ENCODE measurements at regions not wholly inside any gene's neighbourhood (a gene's known extent, or its start where the extent isn't known, plus 50 kb on each side); places are given as distances from the start of the nearest gene placed in this dataset.
"Not testable (repeated sequence)": the region's sequence is repeated elsewhere in the genome, so short reads cannot be mapped to it uniquely, and the experiment has no call there.

DNA sequence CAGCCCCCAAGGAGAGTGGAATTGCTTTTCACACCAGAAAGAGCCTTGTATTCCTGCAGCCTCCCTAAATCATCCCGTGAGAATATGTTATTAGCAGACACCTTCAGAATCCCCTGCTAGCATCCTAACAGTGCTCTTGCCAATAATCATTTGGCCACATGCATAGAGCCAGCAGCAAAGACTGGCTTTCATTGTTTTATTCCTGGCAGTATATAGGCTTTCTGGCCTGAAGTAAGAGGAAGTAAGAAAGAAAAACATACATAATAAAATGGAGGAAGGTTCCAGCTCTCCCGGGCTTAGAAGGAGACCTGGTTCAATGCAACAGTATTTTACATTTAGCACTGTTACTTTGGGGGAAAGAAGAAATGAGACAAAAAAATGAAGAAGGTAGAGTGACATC is 176.7 kb upstream of the ATF7IP start:
- no peaks in the 10 kb centered on the region for H3K27me3 ChIP-seq
- no peak for DNase-seq
- H3K9me3 ChIP-seq = no peaks in the 10 kb centered on the region
- H3K4me3 ChIP-seq = no peak overlapping the region
- no peaks in the 10 kb centered on the region for H3K36me3 ChIP-seq

DNA sequence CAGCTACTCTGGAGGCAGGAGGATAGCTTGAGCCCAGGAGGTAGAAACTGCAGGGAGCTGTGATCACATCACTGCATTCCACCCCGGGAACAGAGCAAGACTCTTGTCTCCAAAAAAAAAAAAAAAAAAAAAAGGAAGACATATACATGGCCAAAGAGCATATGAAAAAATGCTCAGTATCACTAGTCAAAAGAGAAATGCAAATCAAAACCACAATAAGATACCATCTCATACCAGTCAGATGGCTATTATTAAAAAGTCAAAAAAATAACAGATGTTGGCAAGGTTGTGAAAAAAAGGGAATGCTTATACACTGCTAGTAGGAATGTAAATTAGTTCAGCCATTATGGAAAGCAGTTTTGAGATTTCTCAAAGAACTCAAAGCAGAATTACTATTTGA is 174.8 kb upstream of the ATF7IP start:
- Histone ChIP-seq H3K27me3 (no peaks in the 10 kb centered on the region), H3K4me3 (no peak overlapping the region), H3K9me3 (no peaks in the 10 kb centered on the region), H3K36me3 (no peaks in the 10 kb centered on the region)
- DNase-seq = no peak

DNA sequence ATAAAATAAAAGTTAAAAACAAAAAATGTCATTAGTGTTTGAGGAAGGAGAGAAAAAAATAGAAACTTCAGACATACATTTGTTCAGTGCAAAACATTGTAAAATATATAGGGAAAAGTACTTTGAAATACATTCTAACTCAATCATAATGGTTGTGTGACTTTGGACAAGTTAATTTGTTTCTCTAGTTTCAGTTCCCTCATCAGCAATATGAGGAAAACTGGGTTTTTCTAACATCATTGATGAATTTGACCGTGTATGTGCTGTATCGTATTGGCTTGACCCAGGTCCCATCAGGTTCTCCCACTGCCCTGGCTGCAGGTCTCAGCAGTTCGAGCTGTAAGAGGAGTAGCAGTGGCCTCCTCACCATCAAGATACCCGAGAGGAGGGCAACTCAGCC is 173.9 kb upstream of the ATF7IP start:
- H3K36me3 ChIP-seq = no peaks in the 10 kb centered on the region
- H3K9me3 ChIP-seq = no peaks in the 10 kb centered on the region
- H3K27me3 ChIP-seq = no peaks in the 10 kb centered on the region
- no peak for DNase-seq
- H3K4me3 ChIP-seq = no peak overlapping the region

DNA sequence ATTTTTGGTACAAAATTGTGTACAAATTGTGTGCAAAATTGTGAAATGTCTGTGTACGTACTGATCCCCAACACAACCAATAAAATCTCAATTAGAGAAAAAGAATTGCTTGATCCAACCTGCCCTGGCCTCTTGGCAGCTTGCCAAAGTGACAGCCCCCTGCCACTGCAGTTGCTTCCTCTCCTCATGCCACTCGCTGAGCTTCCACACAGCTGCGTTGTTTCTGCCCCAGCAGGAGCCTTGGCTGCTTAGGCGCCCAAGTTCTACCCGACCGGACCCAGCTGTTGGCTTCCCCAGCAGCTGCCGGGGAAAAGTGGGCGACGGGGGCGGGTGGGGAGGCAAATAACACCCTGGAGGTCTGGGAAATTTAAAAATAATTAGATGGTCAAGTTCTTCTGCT is 171.8 kb upstream of the ATF7IP start:
- H3K9me3 ChIP-seq = no peaks in the 10 kb centered on the region
- no peak overlapping the region for H3K4me3 ChIP-seq
- no peaks in the 10 kb centered on the region for H3K27me3 ChIP-seq
- no peak for DNase-seq
- H3K36me3 ChIP-seq = no peaks in the 10 kb centered on the region

DNA sequence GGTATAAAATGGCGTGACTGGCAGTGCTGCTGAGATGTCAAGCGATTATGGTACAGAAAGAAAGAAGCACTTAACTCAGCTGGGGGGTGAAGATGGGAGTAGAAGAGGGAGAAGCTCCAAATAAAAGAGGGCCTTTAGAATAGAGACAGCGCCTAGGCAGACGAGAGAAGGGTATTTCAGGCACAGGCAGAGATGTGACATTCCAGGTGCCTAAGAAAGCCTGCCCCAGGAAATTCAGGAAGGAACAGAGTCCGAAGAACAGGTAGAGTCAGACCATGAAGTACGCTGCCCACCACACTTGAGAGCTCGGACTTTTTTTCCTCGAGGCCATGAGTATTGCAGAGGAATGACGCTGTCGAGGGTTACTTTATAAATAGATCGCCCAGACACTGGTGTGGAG is 170.9 kb upstream of the ATF7IP start:
- Histone ChIP-seq H3K9me3 (no peaks in the 10 kb centered on the region), H3K36me3 (no peaks in the 10 kb centered on the region), H3K4me3 (no peak overlapping the region), H3K27me3 (no peaks in the 10 kb centered on the region)
- no peak for DNase-seq

DNA sequence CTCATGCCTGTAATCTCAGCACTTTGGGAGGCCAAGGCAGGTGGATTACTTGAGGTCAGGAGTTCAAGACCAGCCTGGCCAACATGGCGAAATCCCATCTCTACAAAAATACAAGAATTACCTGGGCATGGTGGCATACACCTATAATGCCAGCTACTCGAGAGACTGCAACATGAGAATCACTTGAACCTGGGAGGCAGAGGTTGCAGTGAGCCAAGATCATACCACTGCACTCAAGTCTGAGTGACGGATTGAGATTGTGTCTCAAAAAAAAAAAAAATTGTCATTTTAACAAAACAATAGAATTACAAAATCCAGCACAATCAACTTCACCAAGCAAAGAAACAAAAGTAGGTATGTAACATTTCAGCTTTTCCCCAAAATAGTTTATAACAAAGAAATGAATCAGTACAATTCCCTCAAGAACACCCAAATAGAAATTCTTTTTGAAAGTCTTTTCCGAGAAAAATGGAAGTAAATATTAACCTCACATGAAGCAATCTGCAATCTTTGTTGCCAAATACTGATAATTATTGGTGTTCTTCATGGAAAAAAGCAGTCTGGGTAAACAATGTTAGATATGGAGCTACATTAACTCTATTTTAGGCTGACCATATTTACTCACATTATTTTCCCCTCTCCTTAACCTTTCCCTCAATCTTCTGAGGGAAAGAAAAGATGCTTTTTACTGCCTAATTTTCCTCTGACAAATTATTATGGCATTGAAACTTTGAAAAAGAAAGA is 165.9 kb upstream of the ATF7IP start:
- no peaks in the 10 kb centered on the region for H3K27me3 ChIP-seq
- H3K4me3 ChIP-seq = no peak overlapping the region
- H3K36me3 ChIP-seq = no peaks in the 10 kb centered on the region
- no peak for DNase-seq
- no peaks in the 10 kb centered on the region for H3K9me3 ChIP-seq

DNA sequence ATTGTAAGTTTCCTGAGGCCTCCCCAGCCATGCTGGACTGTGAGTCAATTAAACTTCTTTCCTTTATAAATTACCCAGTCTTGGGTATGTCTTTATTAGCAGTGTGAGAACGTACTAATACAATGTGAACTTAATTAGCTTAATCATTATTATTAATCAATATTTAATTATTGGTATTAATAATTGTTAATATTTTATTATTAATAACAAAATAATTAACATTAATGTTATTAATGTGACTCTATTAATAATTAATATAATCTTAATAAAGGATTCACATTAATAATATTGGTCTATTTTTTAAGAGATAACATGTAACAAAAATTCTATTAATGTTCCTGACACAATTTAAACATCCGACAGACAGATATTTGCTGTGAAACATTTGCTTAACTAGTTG is 164.9 kb upstream of the ATF7IP start:
- Histone ChIP-seq H3K4me3 (no peak overlapping the region), H3K36me3 (no peaks in the 10 kb centered on the region), H3K9me3 (no peaks in the 10 kb centered on the region), H3K27me3 (no peaks in the 10 kb centered on the region)
- no peak for DNase-seq

DNA sequence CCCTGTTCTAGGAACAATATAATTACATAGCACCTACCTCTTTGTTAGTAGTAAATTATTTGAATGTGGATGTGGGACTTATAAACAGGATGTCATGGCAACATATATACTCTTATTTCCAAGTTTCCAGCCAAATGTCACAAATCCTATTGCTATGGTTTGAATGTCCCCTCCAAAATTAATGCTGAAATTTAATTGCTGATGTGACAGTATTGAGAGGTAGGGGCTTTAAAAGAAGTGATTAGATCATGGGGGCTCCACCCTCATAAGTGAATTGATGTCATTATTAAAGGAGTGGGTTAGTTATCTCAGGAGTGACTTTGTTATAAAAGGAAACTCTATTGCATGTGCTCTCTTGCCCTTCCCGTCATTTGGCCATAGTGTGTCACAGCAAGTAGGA is 164.2 kb upstream of the ATF7IP start:
- DNase-seq = no peak
- H3K27me3 ChIP-seq = no peaks in the 10 kb centered on the region
- no peak overlapping the region for H3K4me3 ChIP-seq
- H3K36me3 ChIP-seq = no peaks in the 10 kb centered on the region
- H3K9me3 ChIP-seq = no peaks in the 10 kb centered on the region

DNA sequence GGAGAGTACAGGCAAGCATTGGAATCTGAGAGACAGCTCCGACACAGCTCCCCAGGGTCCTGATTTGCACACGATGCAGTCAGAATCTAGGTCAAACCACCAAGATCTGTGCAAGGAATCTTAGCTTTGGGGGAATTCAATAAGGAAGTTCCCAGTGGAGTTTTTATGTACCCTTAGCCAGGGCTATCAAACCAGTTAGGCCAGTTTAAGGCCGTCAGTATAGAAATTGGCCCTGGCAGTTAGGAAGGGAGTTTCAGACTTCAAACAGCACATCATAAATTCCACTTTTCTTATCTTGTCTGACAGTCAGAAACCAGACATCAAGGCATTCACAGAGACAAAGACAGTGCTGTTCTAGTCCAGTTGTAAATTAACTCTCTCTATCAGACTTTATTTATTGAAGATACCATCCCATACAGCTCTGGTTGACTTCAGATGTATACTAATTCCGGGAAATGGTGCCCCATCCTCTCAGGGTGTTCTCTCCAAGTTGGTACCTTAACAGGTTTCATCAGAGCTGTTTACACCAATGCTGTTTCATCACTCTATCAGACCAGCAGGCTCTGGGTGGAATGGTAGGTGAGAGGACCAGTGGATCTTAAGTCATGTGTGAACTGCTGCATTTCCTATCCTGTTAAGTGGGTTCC is 157.5 kb upstream of the ATF7IP start:
- no peak for DNase-seq
- no peaks in the 10 kb centered on the region for H3K27me3 ChIP-seq
- no peaks in the 10 kb centered on the region for H3K36me3 ChIP-seq
- no peak overlapping the region for H3K4me3 ChIP-seq
- no peaks in the 10 kb centered on the region for H3K9me3 ChIP-seq

DNA sequence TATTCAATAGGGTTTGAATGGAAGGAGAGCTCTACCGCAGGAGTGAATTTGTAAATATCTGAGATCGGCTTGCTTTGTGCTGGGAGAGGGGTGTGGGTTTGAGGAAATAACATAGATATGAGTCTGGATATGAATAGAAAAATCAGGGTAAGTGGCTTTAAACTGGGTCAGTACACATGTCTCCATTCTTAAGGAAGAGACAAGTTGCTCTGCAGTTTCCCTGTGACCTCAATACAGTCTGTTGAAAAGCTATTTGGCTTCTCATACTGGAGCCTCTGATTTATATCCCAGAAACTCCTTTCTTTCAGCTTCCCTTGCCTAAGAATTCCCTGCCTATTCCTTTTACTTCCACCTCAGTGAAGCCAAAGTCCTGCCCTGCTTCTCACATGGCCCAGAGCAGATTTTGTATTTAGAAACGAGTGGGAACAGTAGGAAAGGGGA is 153.5 kb upstream of the ATF7IP start:
- no peak for DNase-seq
- Histone ChIP-seq H3K27me3 (no peaks in the 10 kb centered on the region), H3K9me3 (no peaks in the 10 kb centered on the region), H3K36me3 (no peaks in the 10 kb centered on the region), H3K4me3 (no peak overlapping the region)

DNA sequence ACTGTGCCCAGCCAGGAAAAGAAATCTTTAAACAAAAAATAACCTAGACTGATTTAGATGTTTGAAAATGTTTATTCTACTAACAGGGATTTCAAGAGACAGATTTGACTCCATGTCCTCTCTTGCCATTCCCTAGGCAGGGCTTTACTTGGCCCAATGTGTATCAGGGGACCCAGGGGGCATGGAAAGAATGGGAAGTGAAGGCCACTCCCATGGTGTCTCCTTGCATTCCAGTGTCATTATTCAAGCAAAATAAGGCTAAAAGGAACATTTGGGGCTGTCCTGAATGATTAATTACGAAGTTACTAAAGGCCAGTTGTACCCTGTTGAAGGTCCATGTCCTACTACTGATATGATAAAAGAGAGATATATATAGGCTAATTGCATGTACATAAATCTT is 151.9 kb upstream of the ATF7IP start:
- no peaks in the 10 kb centered on the region for H3K27me3 ChIP-seq
- no peak for DNase-seq
- no peak overlapping the region for H3K4me3 ChIP-seq
- no peaks in the 10 kb centered on the region for H3K36me3 ChIP-seq
- H3K9me3 ChIP-seq = no peaks in the 10 kb centered on the region

DNA sequence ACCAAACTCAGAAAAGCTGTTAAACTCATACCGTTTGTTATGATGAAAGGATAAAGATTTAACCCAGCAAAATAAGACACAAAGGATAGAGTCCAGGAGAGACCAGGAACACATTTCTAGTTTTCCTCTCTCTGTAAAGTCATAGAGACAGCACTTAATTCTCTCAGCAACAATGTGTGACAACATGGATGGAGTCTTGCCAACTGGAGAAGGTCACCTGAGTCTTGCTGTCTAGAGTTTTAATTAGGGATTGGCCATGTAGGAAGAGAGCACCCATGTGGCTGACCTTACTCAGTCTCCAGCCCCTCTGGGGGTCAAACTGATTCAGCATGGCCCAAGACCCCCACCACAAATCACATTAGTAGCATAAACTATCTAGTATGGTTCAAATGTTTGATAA is 151.0 kb upstream of the ATF7IP start:
- Histone ChIP-seq H3K4me3 (no peak overlapping the region), H3K36me3 (no peaks in the 10 kb centered on the region), H3K9me3 (no peaks in the 10 kb centered on the region), H3K27me3 (no peaks in the 10 kb centered on the region)
- DNase-seq = no peak

DNA sequence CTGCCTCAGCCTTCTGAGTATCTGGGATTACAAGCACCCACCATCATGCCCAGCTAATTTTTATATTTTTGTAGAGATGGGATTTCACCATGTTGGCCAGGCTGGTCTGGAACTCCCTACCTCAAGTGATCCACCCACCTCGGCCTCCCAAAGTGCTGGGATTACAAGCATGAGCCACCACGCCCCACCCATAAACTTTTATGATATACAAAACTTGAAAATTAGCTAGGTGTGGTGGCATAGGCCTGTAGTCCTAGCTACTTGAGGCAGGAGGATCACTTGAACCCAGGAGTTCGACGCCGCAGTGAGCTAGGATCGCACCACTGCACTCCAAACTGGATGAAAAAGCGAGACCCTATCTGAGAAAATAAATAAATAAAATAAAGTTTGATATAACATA is 149.5 kb upstream of the ATF7IP start:
- not testable (repeated sequence) for H3K9me3 ChIP-seq, DNase-seq, H3K4me3 ChIP-seq, H3K27me3 ChIP-seq, H3K36me3 ChIP-seq

DNA sequence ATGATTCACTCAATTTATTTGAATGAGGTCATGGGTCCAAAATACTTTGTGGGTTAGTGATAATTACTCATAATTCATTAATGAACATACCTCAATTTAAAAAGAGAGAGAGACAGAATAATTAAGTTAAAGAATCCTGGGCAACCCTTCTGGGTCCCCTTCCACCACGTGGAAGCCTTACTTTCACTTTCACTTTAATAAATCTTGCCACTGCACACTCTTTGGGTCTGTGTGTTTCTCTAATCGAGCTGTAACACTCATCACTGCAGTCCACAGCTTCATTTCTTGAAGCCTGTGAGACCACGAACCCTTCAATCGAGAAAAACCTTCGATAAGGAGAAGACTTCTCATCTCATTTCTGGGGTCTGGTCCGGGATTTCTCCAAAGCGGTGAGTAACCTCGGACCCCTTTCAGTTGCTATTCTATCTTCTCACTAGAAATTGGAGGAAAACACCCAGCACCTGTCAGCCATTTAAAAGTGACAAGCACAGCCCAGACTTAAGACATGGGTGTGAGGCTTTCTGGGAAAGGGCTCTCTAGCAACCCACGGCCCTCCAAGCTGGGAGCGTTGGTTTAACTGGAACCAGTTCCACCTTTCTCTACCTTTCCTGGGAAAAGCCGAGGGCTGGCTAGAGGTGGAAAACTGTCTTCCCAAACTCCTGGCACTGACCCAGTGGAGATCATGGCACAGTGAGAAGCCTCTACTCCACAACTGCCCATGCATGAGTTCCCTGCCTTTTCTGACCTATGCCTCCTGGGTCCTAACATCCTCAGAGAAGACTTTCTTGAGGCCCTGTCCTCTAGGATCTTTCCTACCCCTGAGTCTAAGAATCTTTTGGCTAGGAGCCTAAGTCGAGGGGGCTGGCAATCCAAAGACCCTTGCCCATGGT is 148.8 kb upstream of the ATF7IP start:
- H3K4me3 ChIP-seq = peak overlapping the region; percentile 38

DNA sequence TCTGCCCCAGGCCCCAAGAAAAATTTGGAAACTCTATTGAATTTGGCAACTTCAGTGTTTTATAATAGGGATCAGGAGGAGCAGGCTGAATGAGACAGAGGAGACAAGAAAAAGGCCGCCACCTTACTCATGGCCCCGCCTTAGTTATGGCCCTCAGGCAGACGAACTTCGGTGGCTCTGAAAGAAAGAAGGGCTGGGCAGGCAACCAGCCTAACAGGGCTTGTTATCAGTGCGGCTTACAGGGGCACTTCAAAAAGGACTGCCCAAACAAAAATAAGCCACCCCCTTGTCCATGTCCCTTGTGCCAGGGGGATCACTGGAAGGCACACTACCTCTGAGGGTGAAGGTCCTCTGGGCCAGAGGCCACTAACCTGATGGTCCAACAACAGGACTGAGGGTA is 146.3 kb upstream of the ATF7IP start:
- DNase-seq = no peak
- Histone ChIP-seq H3K9me3 (peaks cover 4% of the 10 kb centered on the region; the same call in 1 of the 2 replicates), H3K36me3 (no peaks in the 10 kb centered on the region)

More for the DNA sequence above, 148.8 kb upstream of the ATF7IP start:
- DNase-seq = no peak
- Histone ChIP-seq H3K36me3 (no peaks in the 10 kb centered on the region), H3K9me3 (peaks cover 4% of the 10 kb centered on the region; the same call in 1 of the 2 replicates), H3K27me3 (no peaks in the 10 kb centered on the region)

DNA sequence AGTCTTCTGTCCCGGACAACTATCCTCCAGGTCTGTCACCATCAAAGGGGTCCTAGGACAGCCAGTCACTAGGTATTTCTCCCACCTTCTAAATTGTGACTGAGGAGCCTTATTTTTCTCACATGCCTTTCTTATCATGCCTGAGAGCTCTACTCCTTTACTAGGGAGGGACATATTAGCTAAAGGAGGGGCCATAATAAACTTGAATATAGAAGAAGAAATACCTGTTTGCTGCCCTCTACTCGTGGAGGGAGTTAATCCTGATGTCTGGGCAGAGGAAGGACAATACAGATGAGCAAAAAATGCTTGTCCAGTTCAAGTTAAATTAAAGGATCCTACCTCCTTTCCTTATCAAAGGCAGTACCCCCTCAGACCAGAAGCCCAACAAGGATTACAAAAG is 145.8 kb upstream of the ATF7IP start:
- not testable (repeated sequence) for H3K9me3 ChIP-seq, H3K27me3 ChIP-seq, H3K4me3 ChIP-seq, H3K36me3 ChIP-seq, DNase-seq

More for the DNA sequence above, 146.3 kb upstream of the ATF7IP start:
- Histone ChIP-seq H3K4me3 (no peak overlapping the region), H3K27me3 (no peaks in the 10 kb centered on the region)

DNA sequence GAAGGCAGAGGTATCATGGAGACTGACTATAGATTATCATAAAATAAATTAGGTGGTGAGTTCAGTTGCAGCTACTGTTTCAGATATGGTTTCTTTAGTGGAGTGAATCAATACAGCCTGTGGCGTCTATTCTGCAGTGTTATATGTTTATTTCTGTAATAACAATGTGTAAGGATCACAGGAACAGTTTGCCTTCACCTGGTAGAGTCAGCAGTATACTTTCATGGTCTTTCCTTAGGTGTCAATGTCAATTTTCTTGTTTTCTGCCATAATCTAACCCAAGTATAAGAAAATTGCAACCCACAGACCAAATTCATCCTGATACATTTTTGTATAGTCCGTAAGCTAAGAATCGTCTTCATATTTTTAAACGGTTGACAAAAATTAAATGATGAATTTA is 140.4 kb upstream of the ATF7IP start:
- Histone ChIP-seq H3K9me3 (peaks cover 6% of the 10 kb centered on the region), H3K36me3 (no peaks in the 10 kb centered on the region), H3K4me3 (no peak overlapping the region), H3K27me3 (no peaks in the 10 kb centered on the region)
- DNase-seq = no peak

Data from MG63 (cell line).